GM12865 (cell line): ENCODE measurements at regions not wholly inside any gene's neighbourhood (a gene's known extent, or its start where the extent isn't known, plus 50 kb on each side); places are given as distances from the start of the nearest gene placed in this dataset.
"Not testable (repeated sequence)": the region's sequence is repeated elsewhere in the genome, so short reads cannot be mapped to it uniquely, and the experiment has no call there.

Experiments used
- DNase-seq: peaks from one replicate; pipeline ENCODE4 v3.0.0; 2010; ENCODE audit warnings: low read depth
- H3K4me3 ChIP-seq: 2 replicates; pipeline ENCODE4 v1.5.1; 2011; ENCODE audit warnings: mild to moderate bottlenecking, low read depth, low read length, control low read depth

- DNase-seq, H3K4me3 ChIP-seq: not testable (repeated sequence)
Measured at GRCh38 chr21:5013455-5014304, 5507.7 kb upstream of the TPTE start.

- DNase-seq, result not testable (repeated sequence)
Measured at GRCh38 chr21:5015187-5015586, 5506.2 kb upstream of the TPTE start.

GRCh38 chr21:5019120-5019519 is 5502.3 kb upstream of the TPTE start:
- DNase-seq, H3K4me3 ChIP-seq: not testable (repeated sequence)

More at GRCh38 chr21:5015187-5015586, 5506.2 kb upstream of the TPTE start:
- not testable (repeated sequence) for H3K4me3 ChIP-seq

- not testable (repeated sequence) for H3K4me3 ChIP-seq, DNase-seq
Measured at GRCh38 chr21:5021815-5022214, 5499.6 kb upstream of the TPTE start.

DNA sequence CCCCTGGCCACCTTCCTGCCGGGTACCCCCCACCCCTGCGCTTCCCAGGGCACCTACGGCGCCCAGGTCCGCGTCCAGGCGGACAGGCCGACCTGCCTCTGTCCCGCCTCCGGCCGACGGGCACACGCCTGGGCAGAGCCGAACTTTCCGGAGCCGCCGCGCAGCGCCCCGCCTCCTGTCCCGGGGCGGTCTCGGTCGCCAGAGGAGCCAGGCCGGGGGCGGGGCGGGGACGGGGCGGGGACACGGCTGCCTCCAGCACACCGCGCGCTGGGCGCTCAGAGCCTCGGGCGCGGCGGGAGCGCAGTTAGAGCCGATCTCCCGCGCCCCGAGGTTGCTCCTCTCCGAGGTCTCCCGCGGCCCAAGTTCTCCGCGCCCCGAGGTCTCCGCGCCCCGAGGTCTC is 5499.1 kb upstream of the TPTE start:
- H3K4me3 ChIP-seq, DNase-seq: not testable (repeated sequence)

GRCh38 chr21:5022748-5023147 is 5498.6 kb upstream of the TPTE start:
- DNase-seq, H3K4me3 ChIP-seq: not testable (repeated sequence)

GRCh38 chr21:5035147-5035546 is 5486.2 kb upstream of the TPTE start:
- DNase-seq, H3K4me3 ChIP-seq: not testable (repeated sequence)

GRCh38 chr21:5035587-5035986 is 5485.8 kb upstream of the TPTE start:
- H3K4me3 ChIP-seq, DNase-seq: not testable (repeated sequence)

GRCh38 chr21:5037606-5038331 is 5483.6 kb upstream of the TPTE start:
- DNase-seq, H3K4me3 ChIP-seq: not testable (repeated sequence)

DNA sequence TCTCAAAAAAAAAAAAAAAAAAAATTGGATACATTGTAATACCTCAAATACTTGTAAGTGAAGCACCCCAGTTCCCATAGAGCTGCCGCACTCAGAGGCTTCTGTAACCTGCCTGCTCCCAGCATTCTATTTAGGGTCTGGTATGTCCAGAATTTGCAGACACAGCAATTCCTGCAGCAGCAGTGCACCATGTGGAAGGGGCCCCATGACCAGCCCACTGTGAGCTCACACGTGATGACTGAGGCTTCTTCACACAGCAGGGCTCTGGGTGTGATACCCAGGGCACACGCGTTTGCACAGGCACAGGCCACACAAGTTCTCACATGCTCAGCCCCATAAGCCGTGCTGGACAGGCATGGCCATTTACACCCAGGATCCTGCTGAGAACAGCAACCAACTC is 5481.5 kb upstream of the TPTE start:
- not testable (repeated sequence) for DNase-seq, H3K4me3 ChIP-seq

GRCh38 chr21:5042583-5042982 is 5478.8 kb upstream of the TPTE start:
- DNase-seq, H3K4me3 ChIP-seq: not testable (repeated sequence)

- not testable (repeated sequence) for H3K4me3 ChIP-seq, DNase-seq
Measured at GRCh38 chr21:5044812-5045211, 5476.6 kb upstream of the TPTE start.

DNA sequence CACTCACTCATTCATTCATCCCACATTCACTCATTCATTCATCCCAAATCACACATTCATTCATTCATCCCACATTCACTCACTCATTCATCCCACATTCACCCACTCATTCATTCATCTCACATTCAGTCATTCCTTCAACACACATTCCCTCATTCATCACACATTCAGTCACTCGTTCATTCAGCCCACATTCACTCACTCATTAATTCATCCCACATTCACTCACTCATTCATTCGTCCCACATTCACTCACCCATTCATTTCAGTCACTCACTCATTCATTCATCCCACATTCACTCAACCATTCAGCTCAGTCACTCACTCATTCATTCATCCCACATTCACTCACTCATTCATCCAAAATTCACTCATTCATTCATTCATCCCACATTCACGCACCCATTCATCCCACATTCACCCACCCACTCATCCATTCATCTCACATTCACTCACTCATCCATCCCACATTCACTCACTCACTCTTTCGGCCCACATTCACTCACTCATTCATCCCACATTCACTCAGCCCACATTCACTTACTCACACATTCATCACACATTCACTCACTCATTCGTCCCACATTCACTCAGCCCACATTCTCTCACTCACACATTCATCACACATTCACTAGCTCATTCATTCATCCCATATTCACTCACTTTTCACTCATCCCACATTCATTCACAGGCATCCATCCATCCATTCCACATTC is 5469.9 kb upstream of the TPTE start:
- not testable (repeated sequence) for DNase-seq, H3K4me3 ChIP-seq

DNA sequence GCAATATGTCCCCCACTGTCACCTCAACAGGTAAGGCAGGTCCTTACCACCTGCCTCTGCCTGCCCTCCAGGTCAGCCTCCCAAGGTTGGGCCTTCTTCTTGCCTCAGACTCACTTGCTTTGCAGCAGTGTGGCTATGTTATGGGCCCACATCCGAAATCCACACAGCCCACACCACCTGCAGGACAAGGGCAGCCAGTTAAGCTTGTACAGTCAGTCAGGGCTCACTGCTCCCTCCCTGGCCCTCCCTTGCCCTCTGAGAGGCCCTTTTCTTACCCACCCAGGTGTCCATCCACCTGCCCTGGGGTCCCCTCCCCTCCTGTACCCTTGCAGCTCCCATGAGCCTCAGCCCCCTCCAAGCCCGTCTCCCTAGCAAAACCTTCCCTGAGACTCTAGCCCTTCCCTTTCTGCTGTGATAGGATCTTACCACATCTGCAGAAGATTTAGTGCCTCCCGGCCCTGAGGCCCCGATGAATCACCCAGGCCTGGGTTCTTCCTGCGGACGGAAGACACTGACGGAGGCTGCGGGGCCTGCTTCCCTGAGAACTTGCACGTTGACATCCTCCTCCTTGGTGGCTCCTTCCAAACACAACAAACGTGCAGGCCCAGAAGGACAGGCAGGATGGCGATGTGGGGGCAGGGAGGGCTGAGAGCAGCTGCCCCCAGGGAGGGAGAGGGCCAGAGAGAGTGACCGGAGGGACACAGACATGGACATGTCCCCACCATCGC is 5466.2 kb upstream of the TPTE start:
- DNase-seq, H3K4me3 ChIP-seq: not testable (repeated sequence)

DNA sequence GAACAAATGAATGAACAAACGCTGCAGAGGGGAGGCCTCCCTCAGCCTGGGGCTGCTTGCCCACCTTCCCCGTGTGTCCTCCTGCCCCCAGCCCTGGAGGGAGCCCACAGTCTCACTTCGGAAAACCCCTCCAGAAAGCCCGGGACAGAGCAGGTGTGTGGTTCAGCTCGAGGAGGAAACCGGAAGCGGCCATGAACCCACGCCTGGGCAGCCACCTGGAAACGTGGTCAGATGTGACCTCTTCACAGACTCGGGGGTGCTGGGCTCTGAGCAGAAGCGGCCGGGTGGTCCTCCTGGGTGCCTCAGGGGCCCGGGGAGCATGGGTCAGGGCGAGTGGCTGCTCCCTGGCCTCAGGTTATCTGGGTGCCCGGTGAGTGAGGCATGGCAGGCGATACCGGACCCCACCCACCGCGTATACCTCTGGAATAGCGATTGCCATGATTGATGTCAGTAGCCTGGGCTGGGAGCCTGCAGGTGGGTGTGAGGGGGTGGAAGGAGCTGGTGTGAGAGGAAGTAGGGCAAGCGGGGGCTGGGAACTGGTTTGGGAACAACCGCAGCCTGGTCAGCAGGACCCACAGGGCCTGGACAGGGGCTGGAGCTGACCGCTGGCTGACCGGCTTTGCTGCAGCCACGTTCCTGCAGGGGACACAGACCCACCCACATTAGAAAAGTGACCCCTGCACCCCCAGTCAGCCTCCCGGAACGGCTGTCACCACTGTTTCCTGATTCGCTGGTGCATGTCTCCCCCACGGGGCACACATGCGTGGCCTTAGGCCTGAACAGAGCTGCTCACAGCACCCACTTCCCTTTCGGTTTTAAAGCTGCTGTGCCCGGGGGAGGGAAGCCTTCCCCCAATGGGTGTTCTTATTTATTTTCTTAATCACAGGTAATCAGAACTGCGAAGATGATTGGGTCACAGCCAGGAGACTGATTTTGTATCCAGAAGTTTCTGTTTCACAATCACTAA is 5465.1 kb upstream of the TPTE start:
- not testable (repeated sequence) for DNase-seq, H3K4me3 ChIP-seq

- not testable (repeated sequence) for DNase-seq
Measured at GRCh38 chr21:5057077-5057476, 5464.3 kb upstream of the TPTE start.

DNA sequence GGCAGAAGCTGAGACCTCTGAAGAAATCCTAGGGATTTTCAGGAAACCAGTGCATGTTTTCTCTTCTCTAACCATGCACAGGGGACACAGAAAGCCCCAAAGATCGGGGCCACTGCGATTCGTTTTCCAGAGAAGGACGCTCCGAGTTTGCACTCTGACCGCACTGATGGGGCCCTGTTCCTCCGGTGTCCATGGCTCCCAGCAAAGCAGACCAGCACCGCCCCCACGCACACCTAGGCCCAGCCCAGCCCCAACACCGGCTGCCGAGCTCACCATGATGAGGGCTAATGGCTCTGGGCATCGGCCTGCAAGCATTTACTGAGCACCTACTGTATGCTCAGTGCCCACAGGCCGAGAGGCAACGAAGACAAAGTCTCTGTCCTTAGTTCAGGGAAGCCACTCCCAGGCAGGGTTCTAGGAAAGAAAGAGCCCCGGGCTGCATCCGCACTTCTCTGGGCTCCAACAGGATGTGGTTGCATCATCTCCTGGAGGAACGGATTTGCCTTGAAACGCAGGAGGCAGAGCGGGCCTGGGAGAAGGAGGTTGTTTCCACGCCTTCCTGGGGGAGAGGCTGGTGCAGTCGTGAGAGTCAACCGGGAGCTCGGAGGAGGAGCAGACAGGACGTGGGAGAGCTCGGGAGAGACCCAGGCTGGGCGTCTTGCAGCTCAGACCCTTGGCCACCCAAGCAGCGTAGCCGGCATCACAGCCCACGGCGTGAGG is 5460.9 kb upstream of the TPTE start:
- not testable (repeated sequence) for H3K4me3 ChIP-seq, DNase-seq

More at GRCh38 chr21:5057077-5057476, 5464.3 kb upstream of the TPTE start:
- H3K4me3 ChIP-seq, result not testable (repeated sequence)
